Activated CD4-positive, alpha-beta memory T cell treated with anti-CD3 and anti-CD28 coated beads for 36 hours (primary cell): ENCODE measurements at regions not wholly inside any gene's neighbourhood (a gene's known extent, or its start where the extent isn't known, plus 50 kb on each side); places are given as distances from the start of the nearest gene placed in this dataset.
A peak's percentile ranks its signal among the peaks of the same experiment; 100 is the strongest.

Experiments
- CTCF ChIA-PET: fragments of 350-600 bp; sonication (Branson Sonifier 250); formaldehyde crosslinking; loops from one replicate; lab custom pipeline; 2021; ENCODE audit warnings: antibody characterized with exemption, inconsistent platforms; lab: Charles Lee
- POLR2A ChIA-PET: fragments of 350-600 bp; sonication (Branson Sonifier 250); formaldehyde crosslinking; loops from one replicate; lab custom pipeline; 2021; ENCODE audit warnings: antibody characterized with exemption; lab: Charles Lee
- DNase-seq: peaks from one replicate; pipeline ENCODE4 v3.0.0-alpha.2; 2020
- H3K27ac Mint-ChIP-seq: one replicate; pipeline ENCODE4 v1.8.0; 2021; ENCODE audit warnings: mixed read lengths
- H3K27me3 Mint-ChIP-seq: one replicate; pipeline ENCODE4 v1.8.0; 2021; ENCODE audit warnings: mixed read lengths
- H3K36me3 Mint-ChIP-seq: one replicate; pipeline ENCODE4 v1.8.0; 2021; ENCODE audit warnings: mixed read lengths
- H3K4me1 Mint-ChIP-seq: one replicate; pipeline ENCODE4 v1.8.0; 2021; ENCODE audit warnings: low read depth, mixed read lengths
- H3K4me3 Mint-ChIP-seq: one replicate; pipeline ENCODE4 v1.8.0; 2021; ENCODE audit warnings: mild to moderate bottlenecking, mixed read lengths
- H3K9me3 Mint-ChIP-seq: one replicate; pipeline ENCODE4 v1.8.0; 2021; ENCODE audit warnings: mixed read lengths
- intact Hi-C: fragments of 100-400 bp; cut with micrococcal nuclease; formaldehyde crosslinking; loops from one replicate; pipeline ENCODE4 v1.15.1; 2023

GRCh38 chr2:226426292-226426736, 373.3 kb downstream of the IRS1 start:
- no peak overlapping the region for H3K4me3 Mint-ChIP-seq
- H3K27ac Mint-ChIP-seq: no peak overlapping the region
- H3K27me3 Mint-ChIP-seq: peaks cover 15% of the 10 kb centered on the region
- intact Hi-C loops: loop anchor here (10.0 kb wide), 1 partner anchor 408 kb away; the partner anchor contains the start of gene RHBDD1
- ChIA-PET CTCF (no interaction called here), POLR2A (no interaction called here)
- H3K9me3 Mint-ChIP-seq: no peaks in the 10 kb centered on the region
- DNase-seq: no peak
- no peaks in the 10 kb centered on the region for H3K36me3 Mint-ChIP-seq
- peaks cover 15% of the 10 kb centered on the region for H3K4me1 Mint-ChIP-seq

- Mint-ChIP-seq H3K27ac (no peak overlapping the region), H3K9me3 (no peaks in the 10 kb centered on the region), H3K4me3 (no peak overlapping the region), H3K27me3 (peaks cover 14% of the 10 kb centered on the region), H3K36me3 (no peaks in the 10 kb centered on the region), H3K4me1 (peaks cover 15% of the 10 kb centered on the region)
- intact Hi-C loops: loop anchor here (5.0 to 10.0 kb wide), 2 partner anchors 227 to 410 kb away; partner anchors contain the start of gene RHBDD1
- DNase-seq: no peak
- ChIA-PET POLR2A (no interaction called here), CTCF (no interaction called here)
These were observed 374.6 kb downstream of the IRS1 start for GRCh38 chr2:226424971-226425370.

- ChIA-PET POLR2A (no interaction called here), CTCF (no interaction called here)
- peaks cover 11% of the 10 kb centered on the region for H3K27me3 Mint-ChIP-seq
- peaks cover 15% of the 10 kb centered on the region for H3K4me1 Mint-ChIP-seq
- no peaks in the 10 kb centered on the region for H3K9me3 Mint-ChIP-seq
- H3K36me3 Mint-ChIP-seq: no peaks in the 10 kb centered on the region
- intact Hi-C loops: loop anchor here (2.0 to 10.0 kb wide), 3 partner anchors 229 to 411 kb away; partner anchors contain the start of gene RHBDD1
- H3K27ac Mint-ChIP-seq: no peak overlapping the region
- peak overlapping the region; percentile 5 for H3K4me3 Mint-ChIP-seq
- DNase-seq: peak; percentile 66
These were observed 376.1 kb downstream of the IRS1 start for GRCh38 chr2:226423498-226423960.

GRCh38 chr2:226420646-226421045, 379.0 kb downstream of the IRS1 start:
- ChIA-PET POLR2A (no interaction called here), CTCF (no interaction called here)
- Mint-ChIP-seq H3K27me3 (peaks cover 11% of the 10 kb centered on the region), H3K4me1 (peaks cover 15% of the 10 kb centered on the region), H3K27ac (no peak overlapping the region), H3K36me3 (no peaks in the 10 kb centered on the region), H3K9me3 (no peaks in the 10 kb centered on the region), H3K4me3 (no peak overlapping the region)
- no peak for DNase-seq
- intact Hi-C loops: loop anchor here (5.0 to 10.0 kb wide), 2 partner anchors 232 to 414 kb away; partner anchors contain the start of gene RHBDD1

- H3K27me3 Mint-ChIP-seq: no peaks in the 10 kb centered on the region
- no peak overlapping the region for H3K27ac Mint-ChIP-seq
- no peak overlapping the region for H3K4me3 Mint-ChIP-seq
- H3K9me3 Mint-ChIP-seq: no peaks in the 10 kb centered on the region
- CTCF ChIA-PET: no interaction called here
- H3K36me3 Mint-ChIP-seq: no peaks in the 10 kb centered on the region
- intact Hi-C loops: no loop called here
- H3K4me1 Mint-ChIP-seq: peaks cover 5% of the 10 kb centered on the region
- POLR2A ChIA-PET: no interaction called here
- DNase-seq: no peak
These were observed 381.1 kb downstream of the IRS1 start for GRCh38 chr2:226418521-226418920.

GRCh38 chr2:226414335-226414734, 385.3 kb downstream of the IRS1 start:
- ChIA-PET CTCF (no interaction called here), POLR2A (no interaction called here)
- no peak overlapping the region for H3K27ac Mint-ChIP-seq
- no peak for DNase-seq
- H3K9me3 Mint-ChIP-seq: no peaks in the 10 kb centered on the region
- H3K27me3 Mint-ChIP-seq: no peaks in the 10 kb centered on the region
- intact Hi-C loops: no loop called here
- no peaks in the 10 kb centered on the region for H3K36me3 Mint-ChIP-seq
- H3K4me3 Mint-ChIP-seq: no peak overlapping the region
- no peaks in the 10 kb centered on the region for H3K4me1 Mint-ChIP-seq

- DNase-seq: no peak
- H3K27me3 Mint-ChIP-seq: no peaks in the 10 kb centered on the region
- intact Hi-C loops: no loop called here
- no peak overlapping the region for H3K27ac Mint-ChIP-seq
- ChIA-PET CTCF (no interaction called here), POLR2A (no interaction called here)
- no peak overlapping the region for H3K4me3 Mint-ChIP-seq
- no peaks in the 10 kb centered on the region for H3K4me1 Mint-ChIP-seq
- H3K36me3 Mint-ChIP-seq: no peaks in the 10 kb centered on the region
- H3K9me3 Mint-ChIP-seq: no peaks in the 10 kb centered on the region
These were observed 386.0 kb downstream of the IRS1 start for GRCh38 chr2:226413498-226414130.

GRCh38 chr2:226411727-226412360, 387.8 kb downstream of the IRS1 start:
- Mint-ChIP-seq H3K27me3 (peaks cover 2% of the 10 kb centered on the region), H3K27ac (no peak overlapping the region), H3K4me1 (peaks cover 3% of the 10 kb centered on the region), H3K9me3 (no peaks in the 10 kb centered on the region), H3K4me3 (no peak overlapping the region), H3K36me3 (no peaks in the 10 kb centered on the region)
- intact Hi-C loops: no loop called here
- ChIA-PET POLR2A (no interaction called here), CTCF (no interaction called here)
- no peak for DNase-seq

- POLR2A ChIA-PET: no interaction called here
- peaks cover 6% of the 10 kb centered on the region for H3K4me1 Mint-ChIP-seq
- peaks cover 2% of the 10 kb centered on the region for H3K27me3 Mint-ChIP-seq
- no peak overlapping the region for H3K4me3 Mint-ChIP-seq
- intact Hi-C loops: no loop called here
- no peaks in the 10 kb centered on the region for H3K9me3 Mint-ChIP-seq
- no peaks in the 10 kb centered on the region for H3K36me3 Mint-ChIP-seq
- H3K27ac Mint-ChIP-seq: no peak overlapping the region
- DNase-seq: no peak
- CTCF ChIA-PET: no interaction called here
These were observed 388.4 kb downstream of the IRS1 start for GRCh38 chr2:226411205-226411604.

GRCh38 chr2:226410247-226410835, 389.3 kb downstream of the IRS1 start:
- no peak overlapping the region for H3K27ac Mint-ChIP-seq
- DNase-seq: no peak
- ChIA-PET CTCF (no interaction called here), POLR2A (no interaction called here)
- no peaks in the 10 kb centered on the region for H3K9me3 Mint-ChIP-seq
- H3K27me3 Mint-ChIP-seq: peaks cover 5% of the 10 kb centered on the region
- peaks cover 6% of the 10 kb centered on the region for H3K4me1 Mint-ChIP-seq
- intact Hi-C loops: no loop called here
- no peak overlapping the region for H3K4me3 Mint-ChIP-seq
- no peaks in the 10 kb centered on the region for H3K36me3 Mint-ChIP-seq

- no peak for DNase-seq
- H3K4me1 Mint-ChIP-seq: peaks cover 6% of the 10 kb centered on the region
- no peak overlapping the region for H3K27ac Mint-ChIP-seq
- POLR2A ChIA-PET: no interaction called here
- H3K9me3 Mint-ChIP-seq: no peaks in the 10 kb centered on the region
- H3K36me3 Mint-ChIP-seq: no peaks in the 10 kb centered on the region
- no peak overlapping the region for H3K4me3 Mint-ChIP-seq
- peaks cover 6% of the 10 kb centered on the region for H3K27me3 Mint-ChIP-seq
- CTCF ChIA-PET: no interaction called here
- intact Hi-C loops: no loop called here
These were observed 390.5 kb downstream of the IRS1 start for GRCh38 chr2:226409134-226409533.

- H3K27me3 Mint-ChIP-seq: peaks cover 9% of the 10 kb centered on the region
- no peaks in the 10 kb centered on the region for H3K9me3 Mint-ChIP-seq
- H3K27ac Mint-ChIP-seq: no peak overlapping the region
- intact Hi-C loops: no loop called here
- H3K4me3 Mint-ChIP-seq: no peak overlapping the region
- H3K36me3 Mint-ChIP-seq: no peaks in the 10 kb centered on the region
- POLR2A ChIA-PET: no interaction called here
- peaks cover 6% of the 10 kb centered on the region for H3K4me1 Mint-ChIP-seq
- DNase-seq: no peak
- CTCF ChIA-PET: no interaction called here
These were observed 391.5 kb downstream of the IRS1 start for GRCh38 chr2:226408141-226408540.
